Left colon (tissue), 2 donors: ENCODE measurements at regions not wholly inside any gene's neighbourhood (a gene's known extent, or its start where the extent isn't known, plus 50 kb on each side); places are given as distances from the start of the nearest gene placed in this dataset.
A peak's percentile ranks its signal among the peaks of the same experiment; 100 is the strongest.

Source experiments
- ATAC-seq: fragments of 200-7000 bp; cut with Tn5 transposase; one replicate; pipeline ENCODE4 v1.9.1; 2020; ENCODE audit warnings: mild to moderate bottlenecking, moderate library complexity
- DNase-seq, 2 donors: peaks; one replicate each; pipeline ENCODE4 v3.0.0-alpha.2; 2020
- intact Hi-C, 2 donors: fragments of 100-400 bp; cut with DNase I in 1 of 2; cut with micrococcal nuclease in 1 of 2; formaldehyde crosslinking; loops; one replicate each; pipeline versions ENCODE4 v1.11.2 to v1.14.0; 2022; cut with DNase I, micrococcal nuclease
- donor health status: DM: no; HTN: no; CAD: no.
- donor health status: DM: yes; HTN: yes; CAD: no.

- DNase-seq (no peak), ATAC-seq (no peak)
- intact Hi-C loops, result no loop called here
Measured at GRCh38 chr5:146940295-146940694, 61.7 kb upstream of the PPP2R2B start.

- DNase-seq, result no peak
- intact Hi-C loops, result no loop called here
Measured at GRCh38 chr5:146944019-146944418, 65.5 kb upstream of the PPP2R2B start.

GRCh38 chr5:146944764-146945616 is 66.4 kb upstream of the PPP2R2B start:
- DNase-seq (no peak), ATAC-seq (no peak)
- intact Hi-C loops, result no loop called here

More at GRCh38 chr5:146944019-146944418, 65.5 kb upstream of the PPP2R2B start:
- no peak for ATAC-seq

- ATAC-seq (no peak), DNase-seq (no peak)
- intact Hi-C loops, result no loop called here
Measured at GRCh38 chr5:146945617-146946084, 67.1 kb upstream of the PPP2R2B start.

- DNase-seq (no peak), ATAC-seq (no peak)
- intact Hi-C loops, result no loop called here
Measured at GRCh38 chr5:146947181-146947941, 68.8 kb upstream of the PPP2R2B start.

- ATAC-seq, result no peak
- intact Hi-C loops, result no loop called here
Measured at GRCh38 chr5:146948666-146949065, 70.1 kb upstream of the PPP2R2B start.

GRCh38 chr5:146952168-146952567 is 73.6 kb upstream of the PPP2R2B start:
- intact Hi-C loops, result no loop called here
- DNase-seq, result no peak
- ATAC-seq, result no peak

More at GRCh38 chr5:146948666-146949065, 70.1 kb upstream of the PPP2R2B start:
- no peak for DNase-seq

- DNase-seq (no peak), ATAC-seq (no peak)
- intact Hi-C loops, result no loop called here
Measured at GRCh38 chr5:146956217-146956616, 77.7 kb upstream of the PPP2R2B start.

GRCh38 chr5:146959360-146959759 is 80.8 kb upstream of the PPP2R2B start:
- ATAC-seq, result no peak
- no peak for DNase-seq
- intact Hi-C loops, result no loop called here

GRCh38 chr5:146962801-146963355 is 84.3 kb upstream of the PPP2R2B start:
- DNase-seq, result no peak
- no peak for ATAC-seq
- intact Hi-C loops, result loop anchor here (10.0 kb wide), 2 partner anchors 298 to 418 kb away; no protein-coding TSS in a partner anchor

- intact Hi-C loops, result loop anchor here (5.0 to 10.0 kb wide), 3 partner anchors 301 to 421 kb away; no protein-coding TSS in a partner anchor
- ATAC-seq, result peak; percentile 82
Measured at GRCh38 chr5:146965761-146966659, 87.5 kb upstream of the PPP2R2B start.

GRCh38 chr5:146967646-146968045 is 89.1 kb upstream of the PPP2R2B start:
- intact Hi-C loops, result loop anchor here (5.0 to 10.0 kb wide), 3 partner anchors 303 to 423 kb away; no protein-coding TSS in a partner anchor
- no peak for ATAC-seq
- DNase-seq, result no peak

More at GRCh38 chr5:146965761-146966659, 87.5 kb upstream of the PPP2R2B start:
- DNase-seq, result peak; percentile 25 to 30

GRCh38 chr5:146971401-146971800 is 92.8 kb upstream of the PPP2R2B start:
- no peak for DNase-seq
- intact Hi-C loops, result no loop called here
- no peak for ATAC-seq

- intact Hi-C loops, result no loop called here
- ATAC-seq (no peak), DNase-seq (no peak)
Measured at GRCh38 chr5:146986469-146986868, 107.9 kb upstream of the PPP2R2B start.

- ATAC-seq (no peak), DNase-seq (no peak)
- intact Hi-C loops, result no loop called here
Measured at GRCh38 chr5:146993876-146994530, 115.4 kb upstream of the PPP2R2B start.

GRCh38 chr5:146995878-146996277 is 117.3 kb upstream of the PPP2R2B start:
- no peak for ATAC-seq
- intact Hi-C loops, result no loop called here
- DNase-seq, result no peak

GRCh38 chr5:147015405-147015804 is 136.8 kb upstream of the PPP2R2B start:
- DNase-seq (no peak), ATAC-seq (no peak)
- intact Hi-C loops, result no loop called here

- intact Hi-C loops, result no loop called here
- DNase-seq (no peak), ATAC-seq (no peak)
Measured at GRCh38 chr5:147017191-147017590, 138.6 kb upstream of the PPP2R2B start.
